ENCODE measurements at regions not wholly inside any gene's neighbourhood (a gene's known extent, or its start where the extent isn't known, plus 50 kb on each side); places are given as distances from the start of the nearest gene placed in this dataset.

GRCh38 chr1:229888561-229889001 is 178.5 kb upstream of the GALNT2 start:
- TF ChIP-seq E2F1 (CRISPR knock-in tag; IDR thresholded peaks at IDR 0.05) (no peak), ZBTB43 (CRISPR knock-in tag; IDR thresholded peaks at IDR 0.05) (no peak), CTCF (IDR thresholded peaks at IDR 0.05) (no peak), ESRRA (CRISPR knock-in tag; IDR thresholded peaks at IDR 0.05; ENCODE audit: borderline replicate concordance) (no peak), FOXJ3 (CRISPR knock-in tag; IDR thresholded peaks at IDR 0.05; ENCODE audit: borderline replicate concordance) (no peak), ZNF263 (CRISPR knock-in tag; IDR thresholded peaks at IDR 0.05; ENCODE audit: low read depth) (no peak)
